ENCODE measurements at regions not wholly inside any gene's neighbourhood (a gene's known extent, or its start where the extent isn't known, plus 50 kb on each side); places are given as distances from the start of the nearest gene placed in this dataset.

- CTCF ChIA-PET, result interaction anchor here (1.3 kb wide), 1 partner anchor 106 kb away, joined by 5 read pairs; no protein-coding TSS in a partner anchor
- no peak for TF ChIP-seq CTBP1 (IDR thresholded peaks at IDR 0.05; ENCODE audit: borderline replicate concordance)
- no peak for TF ChIP-seq BHLHE40 (IDR thresholded peaks at IDR 0.05; ENCODE audit: borderline replicate concordance)
- no peak for DNase-seq (ENCODE audit: extremely low spot score)
- POLR2A ChIA-PET, result no interaction called here
These were observed 353.0 kb downstream of the NPHP4 start for GRCh38 chr1:5639106-5639722.

DNA sequence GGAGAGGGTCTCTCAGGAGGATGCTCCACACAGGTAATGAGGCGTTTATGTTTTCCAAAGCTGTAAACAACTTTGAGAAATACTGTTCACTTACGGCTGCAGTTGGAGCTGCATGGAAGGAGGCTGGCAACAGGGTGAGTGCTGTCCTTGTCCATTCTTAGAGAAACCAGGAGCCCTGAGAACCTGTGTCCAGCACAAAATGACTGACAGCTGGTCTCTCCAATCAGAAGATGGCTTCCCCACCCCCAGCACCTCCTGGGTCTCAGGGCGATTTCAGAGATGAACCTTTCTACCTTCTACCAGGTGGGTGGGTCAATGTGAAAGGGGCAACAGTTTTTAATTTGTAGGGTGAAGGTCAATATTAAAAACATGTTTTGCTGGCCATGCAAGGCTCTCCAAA is 353.6 kb downstream of the NPHP4 start:
- ChIA-PET POLR2A (no interaction called here), CTCF (interaction anchor here (1.3 kb wide), 1 partner anchor 107 kb away, joined by 5 read pairs; no protein-coding TSS in a partner anchor)
- no peak for DNase-seq (ENCODE audit: extremely low spot score)
- TF ChIP-seq TARDBP (IDR thresholded peaks at IDR 0.05) (no peak), PKNOX1 (IDR thresholded peaks at IDR 0.05) (peak; percentile 48; the same call in 1 of the 2 replicates)

DNA sequence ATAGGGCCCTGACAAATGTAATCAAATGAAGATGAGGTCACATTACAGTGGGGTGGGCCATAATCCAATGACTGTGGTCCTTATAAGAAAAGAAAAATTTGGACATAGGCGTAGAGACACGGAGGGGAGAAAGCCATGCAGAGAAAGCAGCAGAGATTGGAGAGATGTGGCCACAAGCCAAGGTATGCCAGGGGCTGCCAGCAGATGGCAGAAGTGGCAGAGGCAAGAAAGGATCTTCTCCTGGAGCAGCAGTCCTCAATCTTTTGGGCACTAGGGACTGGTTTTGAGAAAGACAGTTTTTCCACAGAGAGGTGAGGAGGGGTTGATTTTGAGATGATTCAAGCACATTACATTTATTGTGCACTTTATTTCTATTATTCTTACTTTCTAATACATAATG is 355.1 kb downstream of the NPHP4 start:
- no peak for TF ChIP-seq L3MBTL2 (conservative IDR thresholded peaks at IDR 0.05)
- no peak for TF ChIP-seq SUZ12 (IDR thresholded peaks at IDR 0.05)
- TF ChIP-seq FOXK2 (IDR thresholded peaks at IDR 0.05), result no peak
- no peak for TF ChIP-seq NFRKB (IDR thresholded peaks at IDR 0.05)
- no peak for TF ChIP-seq LEF1 (IDR thresholded peaks at IDR 0.05; ENCODE audit: borderline replicate concordance)
- TF ChIP-seq CTBP1 (IDR thresholded peaks at IDR 0.05; ENCODE audit: borderline replicate concordance), result no peak
- no peak for TF ChIP-seq TARDBP (IDR thresholded peaks at IDR 0.05)
- no peak for TF ChIP-seq PKNOX1 (IDR thresholded peaks at IDR 0.05)
- no peak for TF ChIP-seq BHLHE40 (IDR thresholded peaks at IDR 0.05; ENCODE audit: borderline replicate concordance)
- TF ChIP-seq ELF4 (IDR thresholded peaks at IDR 0.05), result no peak
- TF ChIP-seq FOXM1 (IDR thresholded peaks at IDR 0.05; ENCODE audit: borderline replicate concordance), result no peak
- TF ChIP-seq SP1 (IDR thresholded peaks at IDR 0.05), result no peak
- no peak for TF ChIP-seq FOXA1 (IDR thresholded peaks at IDR 0.05)
- TF ChIP-seq HDGF (IDR thresholded peaks at IDR 0.05; ENCODE audit: borderline replicate concordance), result no peak
- ChIA-PET CTCF (no interaction called here), POLR2A (no interaction called here)
- DNase-seq (ENCODE audit: extremely low spot score), result no peak

- POLR2A ChIA-PET, result no interaction called here
These were observed 357.3 kb downstream of the NPHP4 start for GRCh38 chr1:5634893-5635292.

GRCh38 chr1:5632814-5633213 is 359.4 kb downstream of the NPHP4 start:
- DNase-seq (ENCODE audit: extremely low spot score), result no peak
- ChIA-PET CTCF (no interaction called here), POLR2A (no interaction called here)
- TF ChIP-seq SUZ12 (IDR thresholded peaks at IDR 0.05) (no peak), CTBP1 (IDR thresholded peaks at IDR 0.05; ENCODE audit: borderline replicate concordance) (no peak), NFRKB (IDR thresholded peaks at IDR 0.05) (no peak), PKNOX1 (IDR thresholded peaks at IDR 0.05) (no peak), FOXM1 (IDR thresholded peaks at IDR 0.05; ENCODE audit: borderline replicate concordance) (no peak), ARNT (IDR thresholded peaks at IDR 0.05) (no peak), TARDBP (IDR thresholded peaks at IDR 0.05) (no peak), L3MBTL2 (conservative IDR thresholded peaks at IDR 0.05) (no peak), FOXK2 (IDR thresholded peaks at IDR 0.05) (no peak), LEF1 (IDR thresholded peaks at IDR 0.05; ENCODE audit: borderline replicate concordance) (no peak), ZNF384 (IDR thresholded peaks at IDR 0.05) (no peak), HDGF (IDR thresholded peaks at IDR 0.05; ENCODE audit: borderline replicate concordance) (no peak), SP1 (IDR thresholded peaks at IDR 0.05) (no peak), BHLHE40 (IDR thresholded peaks at IDR 0.05; ENCODE audit: borderline replicate concordance) (no peak), ELF4 (IDR thresholded peaks at IDR 0.05) (no peak), FOXA1 (IDR thresholded peaks at IDR 0.05) (no peak)

More at GRCh38 chr1:5634893-5635292, 357.3 kb downstream of the NPHP4 start:
- TF ChIP-seq CTBP1 (IDR thresholded peaks at IDR 0.05; ENCODE audit: borderline replicate concordance) (no peak), HDGF (IDR thresholded peaks at IDR 0.05; ENCODE audit: borderline replicate concordance) (no peak), PKNOX1 (IDR thresholded peaks at IDR 0.05) (no peak), FOXA1 (IDR thresholded peaks at IDR 0.05) (no peak), ZNF384 (IDR thresholded peaks at IDR 0.05) (no peak), LEF1 (IDR thresholded peaks at IDR 0.05; ENCODE audit: borderline replicate concordance) (no peak), FOXK2 (IDR thresholded peaks at IDR 0.05) (no peak), L3MBTL2 (conservative IDR thresholded peaks at IDR 0.05) (no peak), ELF4 (IDR thresholded peaks at IDR 0.05) (no peak), ARNT (IDR thresholded peaks at IDR 0.05) (no peak), BHLHE40 (IDR thresholded peaks at IDR 0.05; ENCODE audit: borderline replicate concordance) (no peak), SUZ12 (IDR thresholded peaks at IDR 0.05) (no peak), TARDBP (IDR thresholded peaks at IDR 0.05) (no peak), NFRKB (IDR thresholded peaks at IDR 0.05) (no peak), SP1 (IDR thresholded peaks at IDR 0.05) (no peak), FOXM1 (IDR thresholded peaks at IDR 0.05; ENCODE audit: borderline replicate concordance) (no peak)
- CTCF ChIA-PET, result no interaction called here
- no peak for DNase-seq (ENCODE audit: extremely low spot score)

- no peak for DNase-seq (ENCODE audit: extremely low spot score)
- TF ChIP-seq FOXK2 (IDR thresholded peaks at IDR 0.05) (no peak), FOXM1 (IDR thresholded peaks at IDR 0.05; ENCODE audit: borderline replicate concordance) (no peak), HDGF (IDR thresholded peaks at IDR 0.05; ENCODE audit: borderline replicate concordance) (no peak), NFRKB (IDR thresholded peaks at IDR 0.05) (no peak), LEF1 (IDR thresholded peaks at IDR 0.05; ENCODE audit: borderline replicate concordance) (no peak), PKNOX1 (IDR thresholded peaks at IDR 0.05) (no peak), ZNF384 (IDR thresholded peaks at IDR 0.05) (no peak), BHLHE40 (IDR thresholded peaks at IDR 0.05; ENCODE audit: borderline replicate concordance) (no peak), ARNT (IDR thresholded peaks at IDR 0.05) (no peak)
- POLR2A ChIA-PET, result no interaction called here
- CTCF ChIA-PET, result interaction anchor here (0.6 kb wide), 1 partner anchor 32 kb away, joined by 3 read pairs; no protein-coding TSS in a partner anchor
These were observed 360.0 kb downstream of the NPHP4 start for GRCh38 chr1:5632224-5632623.

All from HEK293T (cell line).